ENCODE measurements at regions not wholly inside any gene's neighbourhood (a gene's known extent, or its start where the extent isn't known, plus 50 kb on each side); places are given as distances from the start of the nearest gene placed in this dataset.
A peak's percentile ranks its signal among the peaks of the same experiment; 100 is the strongest.
"Not testable (repeated sequence)": the region's sequence is repeated elsewhere in the genome, so short reads cannot be mapped to it uniquely, and the experiment has no call there.

DNA sequence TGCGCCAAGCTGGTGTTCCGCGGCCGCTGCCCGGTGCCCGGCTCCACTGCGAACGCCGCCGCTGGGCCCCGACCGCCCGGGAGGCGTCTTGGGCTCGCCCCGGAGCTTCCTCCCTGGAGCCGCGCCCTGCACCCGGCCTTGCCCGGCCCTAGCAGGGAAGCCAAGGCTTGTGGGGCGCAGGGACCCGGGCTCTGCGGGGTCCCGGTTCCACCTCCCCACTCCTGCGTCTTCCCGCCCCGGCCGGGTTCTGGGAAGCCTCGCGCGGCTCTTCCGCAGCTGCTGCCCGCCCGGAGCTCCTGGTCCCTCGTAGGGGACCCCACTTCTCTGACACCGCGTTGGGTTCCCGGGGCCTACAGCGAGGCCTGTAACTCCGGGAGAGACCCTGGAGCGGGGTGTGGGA, 149.8 kb downstream of the OR4F15 start:
- not testable (repeated sequence) for FAIRE-seq; DNase-seq (ENCODE audit: low read depth); H3K36me3 ChIP-seq (ENCODE audit: control insufficient read depth, insufficient read depth, low read length); H3K27me3 ChIP-seq (ENCODE audit: control insufficient read depth, insufficient read depth, low read length)
- peak overlapping the region; percentile 18 for H3K4me3 ChIP-seq (ENCODE audit: low read depth, low read length)

DNA sequence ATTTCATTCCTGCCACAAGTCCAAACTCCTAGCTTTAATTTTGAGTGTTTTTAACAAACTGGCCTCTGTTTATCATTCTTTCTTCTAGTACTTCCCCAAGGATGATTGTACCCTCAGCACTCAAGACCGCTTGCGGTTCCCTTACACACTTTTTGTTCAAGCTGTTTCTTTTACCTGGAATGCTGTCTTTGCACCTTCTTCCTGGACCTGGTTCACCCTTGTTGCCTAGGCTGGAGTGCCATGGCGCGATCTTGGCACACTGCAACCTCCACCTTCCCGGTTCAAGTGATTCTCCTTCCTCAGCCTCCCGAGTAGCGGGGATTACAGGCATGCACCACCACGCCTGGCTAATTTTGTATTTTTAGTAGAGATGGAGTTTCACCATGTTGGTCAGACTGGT, 151.7 kb downstream of the OR4F15 start:
- H3K36me3 ChIP-seq (ENCODE audit: control insufficient read depth, insufficient read depth, low read length); FAIRE-seq; H3K4me3 ChIP-seq (ENCODE audit: low read depth, low read length); DNase-seq (ENCODE audit: low read depth); H3K27me3 ChIP-seq (ENCODE audit: control insufficient read depth, insufficient read depth, low read length): not testable (repeated sequence)

DNA sequence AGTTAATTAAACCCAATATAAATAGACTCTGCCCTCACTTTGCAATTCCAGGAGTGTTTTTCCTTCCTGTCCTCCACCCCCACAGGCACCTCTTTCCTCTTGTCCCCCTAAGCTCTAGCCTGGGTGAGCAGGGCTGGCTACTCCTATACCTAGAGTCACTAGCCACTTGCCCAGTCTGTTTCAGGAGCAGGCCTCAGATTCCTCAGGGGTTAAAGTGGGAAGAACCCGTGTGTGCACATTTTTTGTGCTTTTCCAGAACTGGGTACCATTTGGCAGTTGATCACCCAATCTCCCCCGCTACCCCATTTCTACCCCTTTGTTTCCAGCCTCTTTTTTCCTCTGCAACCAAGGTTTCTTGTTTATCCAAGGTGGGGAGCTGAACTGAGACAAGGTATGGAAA, 153.4 kb downstream of the OR4F15 start:
- H3K27me3 ChIP-seq (ENCODE audit: control insufficient read depth, insufficient read depth, low read length); H3K4me3 ChIP-seq (ENCODE audit: low read depth, low read length); H3K36me3 ChIP-seq (ENCODE audit: control insufficient read depth, insufficient read depth, low read length); FAIRE-seq; DNase-seq (ENCODE audit: low read depth): not testable (repeated sequence)

DNA sequence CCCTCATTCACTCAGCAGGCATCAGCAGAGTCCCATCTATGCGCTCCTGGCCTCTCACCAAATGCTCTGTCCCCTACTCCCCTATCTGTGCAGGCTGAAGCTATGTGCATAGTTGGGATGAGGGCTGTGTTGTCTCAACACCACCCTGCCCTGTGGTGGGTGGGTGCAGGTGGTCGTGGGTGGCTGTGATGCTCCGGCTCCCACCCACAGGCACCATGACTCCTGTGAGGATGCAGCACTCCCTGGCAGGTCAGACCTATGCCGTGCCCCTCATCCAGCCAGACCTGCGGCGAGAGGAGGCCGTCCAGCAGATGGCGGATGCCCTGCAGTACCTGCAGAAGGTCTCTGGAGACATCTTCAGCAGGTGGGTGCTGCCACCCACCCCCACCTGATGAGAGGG, 153.9 kb downstream of the OR4F15 start:
- not testable (repeated sequence) for H3K36me3 ChIP-seq (ENCODE audit: control insufficient read depth, insufficient read depth, low read length); H3K4me3 ChIP-seq (ENCODE audit: low read depth, low read length); H3K27me3 ChIP-seq (ENCODE audit: control insufficient read depth, insufficient read depth, low read length); FAIRE-seq; DNase-seq (ENCODE audit: low read depth)

- not testable (repeated sequence) for DNase-seq (ENCODE audit: low read depth); H3K27me3 ChIP-seq (ENCODE audit: control insufficient read depth, insufficient read depth, low read length); H3K4me3 ChIP-seq (ENCODE audit: low read depth, low read length); H3K36me3 ChIP-seq (ENCODE audit: control insufficient read depth, insufficient read depth, low read length); FAIRE-seq
These were observed 155.4 kb downstream of the OR4F15 start for GRCh38 chr15:101967364-101967763.

- not testable (repeated sequence) for FAIRE-seq; H3K27me3 ChIP-seq (ENCODE audit: control insufficient read depth, insufficient read depth, low read length)
These were observed 158.6 kb downstream of the OR4F15 start for GRCh38 chr15:101970605-101971004.

DNA sequence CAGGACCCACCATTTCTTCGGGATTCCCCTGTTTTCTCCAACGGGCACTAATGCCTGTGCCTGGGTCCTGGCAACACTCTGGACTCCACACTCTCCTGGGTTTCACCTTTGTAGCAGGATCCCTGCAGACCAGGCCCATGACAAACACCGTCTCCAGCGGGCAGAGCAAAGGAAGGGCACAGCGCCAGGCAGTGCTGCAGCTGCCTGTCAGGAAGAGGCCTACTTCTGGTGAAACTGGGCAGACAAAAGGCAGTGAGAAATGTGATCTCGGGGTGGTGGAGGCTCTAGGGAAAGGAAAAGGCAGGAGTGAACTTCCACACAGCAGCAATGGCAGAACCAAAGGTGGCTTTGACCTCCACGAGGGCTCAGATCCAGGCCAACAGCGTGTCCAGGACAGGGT, 165.3 kb downstream of the OR4F15 start:
- H3K4me3 ChIP-seq (ENCODE audit: low read depth, low read length); DNase-seq (ENCODE audit: low read depth); FAIRE-seq; H3K27me3 ChIP-seq (ENCODE audit: control insufficient read depth, insufficient read depth, low read length); H3K36me3 ChIP-seq (ENCODE audit: control insufficient read depth, insufficient read depth, low read length): not testable (repeated sequence)

More at GRCh38 chr15:101970605-101971004, 158.6 kb downstream of the OR4F15 start:
- not testable (repeated sequence) for DNase-seq (ENCODE audit: low read depth); H3K4me3 ChIP-seq (ENCODE audit: low read depth, low read length); H3K36me3 ChIP-seq (ENCODE audit: control insufficient read depth, insufficient read depth, low read length)

DNA sequence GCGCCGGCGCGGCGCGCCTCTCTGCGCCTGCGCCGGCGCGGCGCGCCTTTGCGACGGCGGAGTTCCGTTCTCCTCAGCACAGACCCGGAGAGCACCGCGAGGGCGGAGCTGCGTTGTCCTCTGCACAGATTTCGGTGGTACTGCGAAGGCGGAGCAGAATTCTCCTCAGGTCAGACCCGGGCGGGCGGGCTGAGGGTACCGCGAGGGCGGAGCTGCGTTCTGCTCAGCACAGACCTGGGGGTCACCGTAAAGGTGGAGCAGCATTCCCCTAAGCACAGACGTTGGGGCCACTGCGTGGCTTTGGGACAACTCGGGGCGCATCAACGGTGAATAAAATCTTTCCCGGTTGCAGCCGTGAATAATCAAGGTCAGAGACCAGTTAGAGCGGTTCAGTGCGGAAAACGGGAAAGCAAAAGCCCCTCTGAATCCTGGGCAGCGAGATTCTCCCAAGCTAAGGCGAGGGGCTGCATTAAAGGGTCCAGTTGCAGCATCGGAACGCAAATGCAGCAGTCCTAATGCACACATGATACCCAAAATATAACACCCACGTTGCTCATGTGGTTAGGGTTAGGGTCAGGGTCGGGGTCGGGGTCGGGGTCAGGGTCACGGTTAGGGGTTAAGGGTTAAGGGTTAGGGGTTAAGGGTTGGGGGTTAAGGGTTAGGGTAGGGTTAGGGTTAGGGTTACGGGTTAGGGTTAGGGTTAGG, 168.4 kb downstream of the OR4F15 start:
- H3K4me3 ChIP-seq (ENCODE audit: low read depth, low read length); FAIRE-seq; H3K27me3 ChIP-seq (ENCODE audit: control insufficient read depth, insufficient read depth, low read length); DNase-seq (ENCODE audit: low read depth); H3K36me3 ChIP-seq (ENCODE audit: control insufficient read depth, insufficient read depth, low read length): not testable (repeated sequence)

Measured in bronchial epithelial cell (primary cell).